ENCODE measurements at regions not wholly inside any gene's neighbourhood (a gene's known extent, or its start where the extent isn't known, plus 50 kb on each side); places are given as distances from the start of the nearest gene placed in this dataset.

DNA sequence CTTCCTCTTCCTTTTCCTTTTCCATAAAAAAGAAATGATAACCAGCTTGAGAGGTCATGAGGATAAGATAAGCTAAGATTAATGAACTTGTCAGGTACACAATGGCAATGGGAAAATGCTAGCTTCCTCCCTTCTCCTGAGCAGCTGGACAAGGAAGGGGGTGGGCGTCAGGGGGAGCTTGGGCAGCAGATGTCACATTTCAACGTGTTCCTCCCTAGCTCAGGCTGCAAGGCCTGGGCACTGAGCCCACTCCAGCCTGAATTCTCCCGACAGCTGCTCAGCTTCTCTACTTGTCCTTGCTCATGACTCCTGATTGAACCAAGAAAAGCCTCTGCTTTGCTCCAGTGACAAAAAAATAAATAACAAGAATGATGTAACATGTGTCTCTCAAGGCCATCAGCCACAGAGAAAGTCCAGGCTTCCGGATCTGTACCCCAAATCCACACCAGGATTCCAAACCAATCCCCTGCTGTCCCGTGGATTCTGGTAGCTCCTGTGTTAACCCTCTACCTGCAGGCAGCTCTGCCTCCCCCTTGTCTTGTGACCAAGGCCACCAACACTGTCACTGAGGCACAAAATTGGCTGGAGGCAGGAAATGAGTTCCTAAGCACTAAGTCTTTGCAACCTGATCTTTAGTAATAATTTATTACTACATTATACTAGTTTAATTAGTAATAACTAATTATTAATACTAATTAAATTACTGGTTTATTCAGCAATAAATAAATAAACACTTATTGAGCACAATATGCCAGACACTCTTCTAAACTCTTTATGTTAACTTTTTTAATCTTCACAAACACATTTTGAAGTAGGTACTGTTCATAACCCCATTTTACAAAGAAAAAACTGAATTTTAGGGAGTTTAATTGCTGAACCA lies 146.5 kb downstream of the CCDC34 start:
- DNase-seq (ENCODE audit: low read depth in 4 of 4, low spot score in 3 of 4): peak in 3 of 4 donors; percentile 67 to 79 (median 76)

DNA sequence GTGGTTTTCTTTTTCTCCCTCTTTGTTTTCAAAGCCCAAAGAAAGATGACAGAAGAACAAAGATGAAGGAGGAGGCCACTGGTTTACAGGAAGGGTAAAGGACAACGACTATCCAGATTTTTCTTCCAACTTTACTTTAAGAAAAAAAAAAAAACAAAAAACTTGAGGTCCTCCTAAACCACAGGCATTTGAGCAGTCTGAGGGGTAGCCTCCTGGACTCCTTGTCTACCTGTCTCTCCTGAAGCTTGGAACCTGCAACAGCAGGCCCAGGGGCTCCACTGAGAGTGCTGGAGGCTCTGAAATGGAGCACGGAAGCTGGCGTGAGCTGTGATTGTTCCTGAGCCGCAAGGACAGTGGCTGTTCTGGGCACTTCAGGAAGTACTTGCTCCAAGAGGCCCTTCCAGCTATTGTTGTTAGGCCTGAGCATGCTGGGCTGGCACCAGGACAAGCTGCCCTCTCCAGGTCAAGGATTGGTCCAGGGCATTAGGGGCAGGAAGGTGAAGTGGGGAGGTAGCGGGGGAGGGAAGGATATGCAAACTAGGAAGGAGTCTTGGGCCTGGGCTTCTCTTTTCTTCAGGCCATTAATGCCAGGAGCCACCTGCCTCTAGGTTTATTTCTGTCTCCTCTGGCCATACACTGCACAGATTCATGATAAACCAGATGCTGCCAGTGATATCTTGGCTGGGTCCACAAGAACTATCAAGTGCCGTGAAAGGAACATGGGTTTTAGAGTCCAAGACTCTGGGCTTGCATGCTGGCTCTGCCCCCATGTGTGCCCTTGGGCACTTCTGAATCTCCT lies 147.3 kb downstream of the CCDC34 start:
- no peak for DNase-seq (ENCODE audit: low read depth in 4 of 4, low spot score in 3 of 4)

DNA sequence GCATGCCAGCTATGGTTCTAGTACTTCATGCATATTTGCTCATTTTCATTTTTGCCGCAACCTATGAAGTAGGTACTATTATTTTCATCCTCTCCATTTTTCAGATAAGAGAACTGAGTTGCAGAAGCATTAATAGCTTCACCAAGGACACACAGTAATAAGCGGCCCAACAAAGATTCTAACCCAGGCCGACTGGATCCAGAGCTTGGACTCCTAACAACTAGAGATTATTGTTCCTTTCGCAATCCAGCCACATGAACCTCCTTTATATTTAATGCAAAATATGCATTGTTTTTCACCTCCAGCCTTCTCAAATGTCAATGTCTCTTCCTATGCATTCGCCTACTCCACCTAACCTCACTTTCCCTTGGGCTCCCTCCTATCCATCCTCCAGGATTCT lies 148.3 kb downstream of the CCDC34 start:
- DNase-seq (ENCODE audit: low read depth in 4 of 4, low spot score in 3 of 4): no peak

DNA sequence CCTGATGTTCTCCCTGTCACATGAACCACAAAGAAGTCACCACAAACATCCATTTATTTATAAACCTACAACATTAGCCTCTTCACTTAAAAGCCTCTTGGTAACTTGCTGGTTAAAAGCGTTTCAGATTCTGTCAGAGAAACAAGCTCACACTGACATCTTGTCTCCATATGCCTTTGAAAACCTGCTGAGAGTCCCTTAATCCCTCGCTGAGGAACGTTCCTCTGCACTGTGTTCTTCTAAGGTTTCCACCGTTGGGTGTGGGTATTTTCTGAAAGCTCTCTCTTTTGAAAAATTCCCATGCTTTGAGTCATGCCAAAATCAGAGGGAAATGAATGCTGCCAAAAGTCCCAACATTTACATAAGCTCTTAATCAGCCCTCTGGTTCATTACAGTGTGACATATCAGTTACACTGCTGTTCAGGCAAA lies 149.8 kb downstream of the CCDC34 start:
- DNase-seq (ENCODE audit: low read depth in 4 of 4, low spot score in 3 of 4): no peak

DNA sequence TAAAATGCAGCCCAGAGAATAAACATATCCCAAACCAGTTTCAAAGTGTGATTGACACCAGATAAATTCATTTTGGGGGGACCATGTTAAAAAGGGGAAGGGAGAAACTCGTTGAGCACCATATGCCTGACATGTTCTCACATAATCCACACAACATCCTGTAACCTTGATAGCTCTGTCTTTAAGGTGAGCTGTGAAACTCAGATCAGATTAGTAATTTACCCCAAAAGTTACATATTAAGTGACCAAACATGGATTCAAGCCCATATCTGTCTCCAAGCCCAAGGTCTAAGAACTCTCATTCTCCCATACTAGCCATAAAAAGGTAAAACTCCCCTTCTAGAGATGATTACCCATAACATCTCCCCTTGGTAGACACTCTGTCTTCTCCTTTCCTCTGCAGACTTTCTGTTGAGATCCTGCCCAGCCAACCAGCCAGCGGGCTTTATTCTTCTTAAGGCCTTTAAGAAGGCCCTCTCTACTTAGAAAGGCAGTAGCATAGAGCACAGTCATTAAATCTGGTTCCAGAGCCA lies 150.7 kb downstream of the CCDC34 start:
- DNase-seq (ENCODE audit: low read depth in 4 of 4, low spot score in 3 of 4): no peak

DNA sequence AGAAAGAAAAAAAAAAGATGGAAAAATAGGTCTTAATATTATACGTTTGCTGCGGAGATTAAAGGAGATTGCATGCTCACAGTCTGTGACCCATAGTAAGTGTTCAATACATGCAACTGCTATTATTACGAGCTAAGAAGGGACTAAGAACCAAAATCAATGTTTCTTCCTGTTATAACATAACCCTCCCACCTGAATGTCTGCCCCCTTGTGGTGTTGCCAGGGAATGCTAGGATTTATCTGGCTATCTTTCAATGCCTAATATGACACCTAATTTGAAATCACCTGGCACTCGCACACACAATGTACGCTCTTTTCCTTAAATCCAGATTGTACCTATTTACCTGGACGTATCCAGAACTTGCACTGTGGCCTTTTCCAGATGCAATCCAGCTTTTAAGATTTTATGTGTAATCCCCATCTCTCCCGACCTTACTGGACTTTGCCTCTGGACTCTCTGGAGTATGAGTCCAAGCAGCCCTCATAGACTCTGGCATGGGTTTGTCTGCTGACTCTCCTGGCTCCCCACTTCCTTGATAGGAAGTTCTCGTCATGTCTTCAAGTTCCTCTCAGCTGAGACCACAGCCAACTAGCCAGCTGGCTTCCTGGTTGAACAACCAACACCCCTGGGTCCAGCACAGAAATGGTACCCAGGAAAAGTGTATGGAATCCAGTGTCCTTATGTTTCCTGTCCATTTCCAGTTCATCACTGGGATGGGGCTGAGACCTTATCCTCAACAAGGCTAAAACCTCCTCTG lies 151.5 kb downstream of the CCDC34 start:
- DNase-seq (ENCODE audit: low read depth in 4 of 4, low spot score in 3 of 4): no peak

DNA sequence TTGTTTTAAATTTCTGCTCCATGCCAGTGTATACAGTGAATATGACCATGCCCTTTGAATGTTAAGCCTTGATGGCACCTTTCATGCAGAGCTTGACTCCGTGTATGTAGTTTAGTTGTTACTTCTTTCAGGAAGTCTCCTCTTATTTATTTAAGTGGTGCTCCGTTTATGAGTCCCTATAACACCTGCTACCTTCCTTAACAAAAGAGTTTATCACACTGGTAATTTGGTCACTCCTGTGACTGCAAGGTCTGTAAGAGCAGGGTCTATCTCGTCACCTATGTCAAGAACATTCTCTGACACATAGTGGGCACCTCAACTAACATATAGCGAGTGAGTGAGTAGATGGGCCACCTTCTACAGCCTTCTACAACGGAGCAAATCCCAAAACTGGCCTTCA lies 152.5 kb downstream of the CCDC34 start:
- no peak for DNase-seq (ENCODE audit: low read depth in 4 of 4, low spot score in 3 of 4)

DNA sequence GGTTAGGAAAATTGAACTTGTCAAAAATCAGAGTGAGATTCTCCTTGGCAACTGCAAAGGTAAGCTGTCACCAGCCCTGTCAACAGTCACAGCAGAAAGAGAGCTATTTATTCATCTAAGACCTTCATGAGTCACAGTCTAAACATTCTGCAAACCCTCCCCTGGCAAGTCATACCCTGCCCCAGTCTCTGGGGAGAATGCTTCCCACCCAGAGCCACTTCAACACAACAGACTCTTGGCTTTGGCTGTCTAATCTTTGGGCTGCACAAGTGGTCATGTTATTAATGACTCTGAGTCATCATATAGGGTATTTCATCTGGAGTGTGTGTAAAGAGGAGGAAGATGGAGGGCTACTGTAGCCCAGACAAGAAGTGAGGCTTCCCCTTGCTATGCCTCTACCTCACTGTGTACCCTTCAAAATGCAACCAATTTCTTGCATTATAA lies 153.4 kb downstream of the CCDC34 start:
- no peak for DNase-seq (ENCODE audit: low read depth in 4 of 4, low spot score in 3 of 4)

DNA sequence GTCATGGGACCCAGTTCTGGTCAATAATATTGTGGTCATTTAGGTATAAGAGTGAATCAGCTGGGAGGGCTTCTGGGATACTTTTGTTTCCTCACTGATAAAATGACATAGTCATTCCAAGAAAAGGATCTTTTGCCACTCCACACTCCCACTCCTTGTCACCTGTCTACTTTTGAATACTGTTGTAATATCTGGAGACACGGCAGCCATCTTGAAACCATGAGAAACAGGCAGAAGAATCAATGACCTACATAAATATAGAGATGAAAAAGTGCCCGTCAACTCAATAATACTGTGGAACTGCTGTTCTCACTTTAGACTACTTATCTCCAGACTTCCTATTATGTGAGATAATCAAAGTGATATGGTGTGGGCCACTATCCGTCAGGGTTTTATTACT lies 154.2 kb downstream of the CCDC34 start:
- DNase-seq (ENCODE audit: low read depth in 4 of 4, low spot score in 3 of 4): no peak

DNA sequence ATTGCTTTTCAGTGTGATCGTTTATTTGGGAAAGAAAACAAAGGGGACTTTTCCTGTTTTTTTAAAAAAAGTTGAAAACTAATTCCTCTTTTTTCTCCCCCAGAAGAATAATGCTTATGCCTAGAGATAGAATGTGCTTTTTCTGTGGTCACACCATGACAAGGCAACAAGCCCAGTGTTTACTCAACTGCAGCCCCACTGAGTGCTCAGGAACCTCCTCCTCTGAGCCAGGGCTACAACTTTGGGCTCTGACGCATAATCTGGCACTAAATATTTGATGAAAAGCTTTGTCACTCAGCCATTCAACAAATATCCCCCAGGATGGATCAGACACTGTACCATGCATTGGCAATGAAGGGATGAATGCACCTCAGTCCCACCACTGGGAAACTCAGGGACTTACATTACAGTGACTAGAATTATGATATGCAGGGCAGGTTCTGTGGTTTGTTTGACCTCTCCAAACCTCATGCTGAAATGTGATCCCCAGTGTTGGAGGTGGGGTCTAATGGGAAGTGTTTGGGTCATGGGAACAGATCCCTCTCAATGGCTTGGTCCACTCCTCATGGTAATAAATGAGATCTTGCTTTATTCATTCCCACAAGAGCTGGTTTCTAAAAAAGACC lies 155.9 kb downstream of the CCDC34 start:
- DNase-seq (ENCODE audit: low read depth in 4 of 4, low spot score in 3 of 4): no peak

DNA sequence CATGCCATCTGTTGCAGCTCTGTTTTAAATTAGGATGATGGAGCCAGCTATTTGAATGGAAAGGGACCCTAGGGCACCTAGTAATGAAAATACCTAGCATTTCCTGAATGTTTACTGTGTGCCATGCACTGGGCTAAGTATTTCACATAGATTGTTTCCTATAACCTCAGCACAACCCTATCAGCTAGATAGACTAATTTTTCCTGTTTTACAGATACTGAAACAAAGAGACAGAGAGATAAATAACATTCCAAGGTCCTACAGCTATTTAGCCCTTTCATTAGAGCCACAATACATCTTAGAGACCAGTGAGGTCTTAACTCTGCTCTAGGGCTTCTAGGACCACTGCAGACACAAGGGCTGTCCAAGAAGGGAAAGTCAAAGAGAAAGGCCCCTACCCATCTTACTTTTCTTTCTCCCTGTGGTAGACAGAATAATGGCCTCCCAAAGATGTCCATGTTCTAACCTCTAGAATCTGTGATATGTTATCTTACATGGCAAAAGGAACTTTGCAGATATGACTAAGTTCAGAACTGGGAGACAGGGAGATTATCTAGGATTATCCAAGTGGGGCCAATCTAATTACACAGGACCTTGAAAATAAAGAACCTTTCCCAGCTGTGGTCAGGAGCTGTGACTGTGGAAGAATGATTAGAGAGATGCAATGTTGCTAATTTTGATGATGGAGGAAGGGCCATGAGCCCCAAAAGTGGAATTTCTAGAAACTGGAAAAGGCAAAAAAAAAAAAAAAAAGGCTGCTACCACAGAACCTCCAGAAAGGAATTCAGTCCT lies 157.0 kb downstream of the CCDC34 start:
- DNase-seq (ENCODE audit: low read depth in 4 of 4, low spot score in 3 of 4): no peak

DNA sequence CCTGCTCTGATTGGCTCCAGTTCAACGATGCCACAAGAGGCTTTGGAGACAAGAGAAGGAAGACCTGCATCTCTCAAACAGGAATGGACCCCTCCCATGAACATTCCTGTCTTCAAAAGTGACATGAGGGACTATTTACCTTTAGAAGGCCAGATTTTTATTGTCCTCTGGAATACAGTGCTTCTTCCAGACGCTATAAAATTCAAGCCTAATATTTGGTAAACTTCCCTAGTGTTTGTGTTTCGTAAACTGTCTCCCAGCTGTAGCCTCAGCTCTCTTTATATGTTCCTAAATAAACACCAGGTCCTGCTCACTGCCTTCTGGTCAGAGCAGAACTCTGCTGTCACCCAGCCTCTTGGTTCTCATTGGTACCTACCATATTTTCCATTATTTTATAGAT lies 157.8 kb downstream of the CCDC34 start:
- no peak for DNase-seq (ENCODE audit: low read depth in 4 of 4, low spot score in 3 of 4)

DNA sequence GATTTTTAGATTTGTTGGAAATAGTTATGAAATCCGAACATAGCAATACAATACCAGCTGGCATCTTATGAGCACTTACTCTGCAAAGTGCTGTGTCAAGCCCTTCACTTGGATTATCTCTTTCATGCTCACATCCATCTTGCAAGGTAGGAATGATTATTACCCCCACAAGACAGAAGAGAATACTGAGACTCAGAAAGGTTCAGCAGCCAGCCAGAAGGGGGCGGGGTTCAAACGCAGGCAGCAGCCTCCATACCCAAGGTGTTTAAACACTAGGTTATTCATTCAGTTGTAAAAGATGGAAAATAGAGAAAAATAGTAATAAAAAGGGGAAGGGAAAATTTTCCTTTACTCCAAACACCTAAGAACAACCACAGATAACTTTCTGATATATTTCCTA lies 158.5 kb downstream of the CCDC34 start:
- DNase-seq (ENCODE audit: low read depth in 4 of 4, low spot score in 3 of 4): no peak

DNA sequence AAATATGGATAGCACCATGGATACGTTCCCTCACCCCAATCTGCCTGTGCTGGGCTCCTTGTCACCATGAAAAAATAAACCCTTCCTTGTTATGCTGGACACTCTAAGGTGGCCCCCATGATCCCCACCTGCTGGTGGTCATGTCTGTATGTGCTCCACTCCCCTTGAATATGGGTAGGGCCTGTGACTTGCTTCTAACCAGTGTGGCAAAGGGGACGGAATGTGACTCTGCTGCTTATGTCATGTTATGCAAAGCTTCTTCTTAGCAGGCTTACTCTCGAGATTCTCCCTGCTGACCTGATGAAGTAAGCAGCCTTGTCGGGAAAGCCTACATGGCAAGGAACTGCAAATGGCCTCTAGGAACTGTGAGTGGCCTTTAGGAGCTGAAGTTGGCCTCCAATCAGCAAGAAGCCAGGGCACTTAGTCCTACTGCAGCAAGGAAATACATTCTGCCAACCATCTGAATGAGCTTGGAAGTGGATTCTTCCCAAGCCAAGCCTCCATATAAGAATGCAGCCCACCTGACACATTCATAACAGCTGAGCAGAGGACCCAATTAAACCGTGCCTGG lies 159.9 kb downstream of the CCDC34 start:
- DNase-seq (ENCODE audit: low read depth in 4 of 4, low spot score in 3 of 4): no peak

DNA sequence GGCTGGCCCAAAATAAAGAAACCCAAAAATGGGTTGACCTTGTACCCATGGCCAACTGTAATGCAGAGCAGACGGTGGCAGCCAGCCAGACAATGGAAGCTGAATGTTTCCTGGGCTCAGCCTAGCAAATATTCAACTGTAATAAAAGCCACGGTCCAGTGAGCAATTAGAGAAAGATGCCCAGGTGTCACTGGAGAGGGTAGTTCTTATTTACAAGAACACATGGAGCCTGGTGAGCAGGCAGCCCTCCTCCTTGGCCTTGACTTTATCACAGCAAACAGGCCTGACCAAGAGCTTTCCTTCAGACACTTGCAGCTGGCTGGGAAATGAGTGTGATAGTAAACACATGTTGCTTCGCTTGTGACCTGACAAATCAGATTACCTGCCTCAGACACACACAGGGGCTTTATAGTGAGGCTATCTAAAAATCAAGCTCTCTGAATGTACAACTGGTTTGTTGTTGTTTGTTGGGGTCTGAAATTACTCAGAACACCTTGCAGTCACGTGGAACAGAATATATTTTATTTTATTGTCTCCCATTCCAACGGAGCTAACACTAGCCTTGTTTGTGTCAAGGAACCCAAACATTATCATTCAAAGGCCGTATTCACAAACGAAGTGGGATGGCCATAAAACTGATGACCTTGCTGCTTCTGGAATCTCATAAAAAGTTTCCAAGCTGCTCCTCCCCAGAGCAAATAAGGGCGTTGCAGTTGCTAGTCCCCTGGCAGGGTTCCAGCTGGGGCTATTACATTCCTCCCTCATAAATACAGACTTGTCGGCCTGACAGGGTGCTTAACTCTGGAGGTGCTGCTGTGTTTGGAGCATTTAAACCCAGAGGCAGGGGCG lies 161.1 kb downstream of the BBOX1 start:
- peak; percentile 80 to 96 (median 91) for DNase-seq (ENCODE audit: low read depth in 4 of 4, low spot score in 3 of 4)

DNA sequence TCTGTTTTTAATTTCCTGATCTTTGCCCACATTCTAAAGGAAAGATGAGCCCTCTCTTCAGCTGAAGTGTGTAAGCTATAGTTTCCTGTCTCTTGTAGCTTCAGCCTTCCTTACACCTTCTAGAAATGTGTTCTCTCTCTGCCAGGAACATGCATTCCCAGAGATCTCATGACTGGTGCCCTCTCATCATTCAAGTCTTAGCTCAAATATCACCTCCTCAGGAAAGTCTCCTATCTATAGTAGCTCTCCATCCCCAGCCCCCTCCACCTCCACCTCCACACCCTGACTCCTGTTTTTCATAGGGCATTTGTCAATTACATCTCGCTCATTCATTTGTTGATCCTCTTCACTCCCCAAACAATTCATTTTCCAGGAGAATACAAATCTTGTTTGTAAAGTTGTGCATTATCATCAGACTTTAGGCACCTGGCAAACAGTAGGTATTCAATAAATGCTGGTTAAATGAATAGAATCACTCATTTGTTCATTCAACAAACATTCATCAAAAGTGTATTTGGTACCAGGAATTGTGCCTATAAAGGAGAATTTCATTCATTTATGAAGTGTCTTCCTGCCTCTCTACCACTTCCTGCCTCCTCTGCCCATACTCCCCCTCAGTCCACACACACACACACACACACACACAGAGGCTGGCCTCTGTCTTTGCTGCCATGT lies 160.3 kb downstream of the BBOX1 start:
- DNase-seq (ENCODE audit: low read depth in 4 of 4, low spot score in 3 of 4): no peak

DNA sequence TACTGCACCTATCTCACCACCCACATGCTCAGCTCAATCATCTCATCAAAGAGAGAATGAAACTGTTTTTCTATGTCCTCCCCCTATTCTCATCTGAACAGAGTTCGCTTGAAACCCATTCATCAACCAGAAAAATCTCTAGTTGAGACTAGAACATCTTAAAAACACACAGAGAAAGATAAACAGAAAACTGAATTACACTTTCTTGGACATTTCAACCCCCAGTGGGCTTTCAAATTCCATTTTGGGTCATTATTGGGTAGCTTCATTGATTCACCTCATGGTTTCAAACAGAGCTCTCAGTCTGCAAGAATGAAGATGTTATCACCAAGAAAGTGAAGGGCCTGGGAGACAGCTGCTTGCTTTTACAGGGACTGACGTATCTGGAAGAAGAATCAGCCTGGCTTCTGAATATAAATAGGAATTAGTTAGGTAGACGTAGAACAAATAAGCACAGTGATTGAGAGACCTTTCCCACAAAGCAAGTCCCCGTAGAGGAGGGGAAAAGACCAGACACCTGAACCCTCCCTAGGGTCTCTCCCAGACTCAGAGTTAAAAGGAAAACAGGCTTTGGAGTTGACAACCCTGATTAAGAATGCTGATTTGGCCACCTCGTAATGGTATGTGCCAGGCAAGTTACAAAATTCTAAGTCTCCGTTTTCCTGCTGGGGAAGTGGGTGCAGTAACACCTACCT lies 155.7 kb downstream of the BBOX1 start:
- DNase-seq (ENCODE audit: low read depth in 4 of 4, low spot score in 3 of 4): no peak

Measured in right renal pelvis (tissue), 4 donors.